ENCODE measurements at regions not wholly inside any gene's neighbourhood (a gene's known extent, or its start where the extent isn't known, plus 50 kb on each side); places are given as distances from the start of the nearest gene placed in this dataset.

GRCh38 chr20:22862671-22863230 lies 172.4 kb upstream of the SSTR4 start:
- DNase-seq, result no peak

DNA sequence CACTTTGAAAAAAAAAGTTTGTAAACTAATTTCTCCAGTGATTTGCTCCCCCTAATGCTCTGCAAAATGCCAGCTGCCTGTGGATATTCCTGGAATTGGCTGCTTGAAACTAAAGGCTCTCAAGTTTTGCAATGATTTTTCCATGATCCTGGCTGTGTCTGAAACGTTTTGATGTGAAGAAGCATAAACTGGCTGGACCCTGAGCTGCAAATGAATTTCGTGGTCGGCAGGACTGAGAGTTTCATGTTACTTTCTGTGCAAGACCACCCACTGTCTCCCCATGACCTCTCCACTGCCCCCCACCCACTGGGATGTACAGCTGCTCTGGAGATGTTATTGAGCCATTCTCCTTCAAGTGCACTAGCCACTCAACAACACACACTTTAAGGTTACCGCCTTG lies 171.3 kb upstream of the SSTR4 start:
- no peak for DNase-seq

DNA sequence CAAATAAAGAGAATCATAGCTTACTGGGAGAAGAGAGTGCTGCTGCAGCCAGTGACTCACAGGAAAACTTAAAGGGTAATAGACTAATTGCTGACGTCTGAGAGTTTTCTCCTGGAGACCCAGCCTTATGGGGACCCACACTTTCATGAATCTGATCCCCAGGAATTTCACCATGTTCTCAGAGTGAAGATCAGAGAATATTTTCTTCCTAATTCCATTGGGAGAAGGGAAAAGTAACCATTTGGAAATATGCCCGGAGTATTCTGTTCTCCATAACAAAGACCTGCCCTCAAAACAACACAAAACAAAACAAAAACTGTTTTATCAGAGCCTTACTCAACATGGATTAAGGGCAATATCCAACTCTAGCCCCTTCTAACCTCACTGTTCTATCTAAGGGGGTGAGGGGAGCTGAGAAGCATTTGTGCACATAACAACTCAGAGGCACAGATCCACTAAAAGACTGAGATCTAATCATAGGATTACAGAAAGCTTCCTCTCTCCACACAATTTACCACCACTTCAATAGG lies 168.2 kb upstream of the SSTR4 start:
- no peak for DNase-seq

- DNase-seq, result no peak
Measured at GRCh38 chr20:22878166-22878565, 156.9 kb upstream of the SSTR4 start.

DNA sequence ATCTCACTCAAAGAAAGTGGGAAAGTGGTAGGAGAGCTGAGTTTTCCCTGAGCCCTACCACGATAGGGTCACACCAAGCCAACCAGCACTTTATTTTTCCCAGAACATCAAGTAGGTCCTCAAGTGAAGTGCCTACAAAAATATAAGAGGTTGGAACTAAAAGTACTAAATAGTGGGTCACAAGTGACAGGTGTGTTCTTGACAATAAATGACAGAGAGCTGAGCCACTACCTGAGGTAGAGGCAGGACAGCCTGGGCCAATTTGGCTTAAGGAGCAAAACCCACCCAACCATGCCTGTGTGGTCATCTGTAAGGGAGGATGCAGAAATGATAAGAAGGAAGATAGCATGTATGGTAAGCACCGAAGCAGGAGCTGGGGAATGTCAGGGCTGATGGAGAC lies 154.8 kb upstream of the SSTR4 start:
- no peak for DNase-seq

DNA sequence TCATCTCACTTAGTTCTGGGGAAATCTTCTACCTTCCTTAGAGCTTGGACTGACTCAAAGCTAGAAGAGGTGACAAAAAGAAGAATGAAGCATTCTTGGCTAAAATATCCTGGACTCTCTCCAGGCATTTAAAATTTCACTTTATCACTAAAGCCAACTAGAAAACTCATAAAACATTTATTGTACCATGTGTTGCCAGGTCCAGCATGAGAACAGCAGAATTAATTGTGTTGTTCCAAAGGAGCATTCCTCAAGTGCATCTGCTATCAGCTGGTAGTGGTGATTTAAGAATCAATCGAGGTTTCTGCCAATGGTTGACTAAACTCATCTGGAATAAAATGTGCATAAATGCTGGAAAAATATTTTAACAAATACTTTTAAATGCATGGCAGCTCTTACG lies 147.3 kb upstream of the SSTR4 start:
- no peak for DNase-seq

GRCh38 chr20:22890594-22891300 lies 144.4 kb upstream of the SSTR4 start:
- no peak for DNase-seq

- DNase-seq, result no peak
Measured at GRCh38 chr20:22901164-22901563, 133.9 kb upstream of the SSTR4 start.

DNA sequence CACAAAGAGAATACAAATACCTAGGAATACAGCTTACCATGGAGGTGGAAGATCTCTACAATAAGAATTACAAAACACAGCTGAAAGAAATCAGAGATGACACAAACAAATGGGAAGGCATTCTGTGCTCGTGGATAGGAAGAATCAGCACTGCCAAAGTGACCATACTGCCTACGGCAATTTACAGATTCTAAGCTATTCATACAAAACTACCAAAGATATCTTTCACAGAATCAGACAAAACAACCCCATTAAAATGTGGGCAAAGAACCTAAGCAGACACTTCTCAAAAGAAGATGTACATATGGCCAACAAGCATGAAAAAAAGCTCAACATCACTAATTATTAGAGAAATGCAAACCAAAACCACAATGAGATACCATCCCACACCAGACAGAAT lies 133.2 kb upstream of the SSTR4 start:
- no peak for DNase-seq

- no peak for DNase-seq
Measured at GRCh38 chr20:22904386-22904785, 130.7 kb upstream of the SSTR4 start.

GRCh38 chr20:22904905-22905304 lies 130.2 kb upstream of the SSTR4 start:
- no peak for DNase-seq

DNA sequence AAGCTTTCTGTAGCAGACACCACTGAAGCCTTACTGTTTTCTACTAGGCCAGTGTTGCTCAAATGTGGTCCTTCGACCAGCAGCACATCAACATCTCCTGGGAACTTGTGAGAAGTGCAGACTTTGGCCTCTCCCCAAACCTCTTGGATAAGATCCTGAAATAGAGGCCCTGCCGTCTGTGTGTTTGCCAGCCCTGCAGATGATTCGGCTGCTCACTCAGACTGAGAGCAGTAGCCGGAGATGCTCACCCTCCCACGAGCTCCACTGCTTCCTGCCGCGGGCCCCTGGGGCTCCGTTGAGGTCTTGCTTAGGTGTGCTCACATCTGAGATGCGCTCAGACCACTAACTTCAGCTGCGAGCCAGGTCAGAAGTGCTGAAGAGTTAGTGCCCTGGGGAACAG lies 129.5 kb upstream of the SSTR4 start:
- peak in 1 of 5 experiments; percentile 8 for DNase-seq

- no peak for DNase-seq
Measured at GRCh38 chr20:22908437-22908836, 126.7 kb upstream of the SSTR4 start.

DNA sequence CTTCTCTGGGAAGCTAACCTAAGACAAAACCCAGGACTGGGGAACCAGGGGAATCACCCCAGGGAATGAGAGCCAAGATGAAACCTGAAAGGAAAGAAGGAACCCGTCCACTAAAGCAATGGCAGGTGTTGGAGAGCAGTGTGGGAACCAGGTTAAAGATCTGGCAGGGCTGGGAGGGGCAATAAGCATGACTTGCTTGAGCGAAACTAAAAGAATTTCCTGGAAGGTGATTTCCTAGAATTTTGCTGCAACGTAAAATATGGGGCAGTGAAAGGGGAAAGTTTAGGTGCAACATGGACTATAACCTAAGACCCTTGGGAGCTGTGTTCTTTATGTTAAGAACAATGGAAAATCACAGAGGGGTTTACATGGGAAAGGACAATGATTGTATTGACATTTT lies 126.2 kb upstream of the SSTR4 start:
- DNase-seq, result no peak

DNA sequence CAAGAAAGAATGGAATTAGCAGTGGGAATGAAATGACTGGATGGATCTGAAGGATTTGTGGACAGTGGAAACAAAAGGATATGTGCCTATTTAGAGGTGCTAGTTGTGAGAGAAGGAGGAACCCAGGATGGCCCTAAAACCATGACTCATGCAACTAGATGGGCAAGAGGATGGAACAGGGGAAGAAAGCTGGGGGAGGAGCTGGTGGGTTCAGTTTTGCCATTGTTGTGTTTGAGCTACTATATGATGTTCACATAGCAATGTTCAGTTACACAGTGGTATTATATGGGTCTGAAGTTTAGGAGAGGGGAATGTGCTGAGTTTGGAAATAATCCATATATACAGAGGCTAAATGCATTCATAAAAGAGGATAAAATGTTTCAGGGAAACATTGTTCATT lies 125.7 kb upstream of the SSTR4 start:
- DNase-seq, result no peak

DNA sequence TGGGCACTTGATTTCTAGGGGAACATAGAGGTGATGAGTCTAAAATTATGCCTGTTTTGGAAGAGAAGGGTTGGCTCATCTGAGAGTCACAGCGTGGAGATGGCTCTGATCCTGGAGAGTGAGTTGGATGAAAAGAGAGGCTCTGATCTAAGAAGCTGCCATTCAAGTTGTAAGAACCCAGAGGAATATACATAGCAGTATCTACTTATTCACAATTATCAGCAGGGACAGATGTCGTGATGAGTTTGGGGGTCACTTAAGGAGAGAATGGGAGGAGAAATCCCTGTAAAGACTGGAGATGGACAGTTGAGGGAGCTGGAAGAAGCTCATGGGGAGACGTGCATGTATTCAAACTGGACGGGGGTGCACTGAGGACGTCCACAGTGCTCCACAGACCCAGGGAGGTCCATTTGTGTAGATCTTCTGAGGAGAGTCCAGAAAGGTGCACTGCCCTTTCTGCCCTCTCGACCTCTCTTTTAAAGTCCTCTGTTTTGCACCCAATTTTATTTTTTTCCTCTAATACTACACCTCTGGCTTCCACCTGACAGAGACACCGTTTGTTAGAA lies 124.7 kb upstream of the SSTR4 start:
- no peak for DNase-seq

DNA sequence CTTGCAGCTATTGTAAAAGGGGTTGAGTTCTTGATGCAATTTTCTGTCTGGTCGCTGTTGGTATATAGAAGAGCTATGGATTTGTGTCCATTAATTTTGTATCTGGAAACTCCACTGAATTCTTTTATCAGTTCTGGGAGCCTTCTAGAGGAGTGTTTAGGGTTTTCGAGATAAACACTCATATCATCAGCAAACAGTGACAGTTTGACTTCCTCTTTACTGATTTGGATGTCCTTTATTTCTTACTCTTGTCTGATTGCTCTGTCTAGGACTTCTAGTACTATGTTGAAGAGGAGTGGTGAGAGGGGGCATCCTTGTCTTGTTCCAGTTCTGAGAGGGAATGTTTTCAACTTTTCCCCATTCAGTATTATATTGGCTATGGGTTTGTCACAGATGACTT lies 120.8 kb upstream of the SSTR4 start:
- no peak for DNase-seq

DNA sequence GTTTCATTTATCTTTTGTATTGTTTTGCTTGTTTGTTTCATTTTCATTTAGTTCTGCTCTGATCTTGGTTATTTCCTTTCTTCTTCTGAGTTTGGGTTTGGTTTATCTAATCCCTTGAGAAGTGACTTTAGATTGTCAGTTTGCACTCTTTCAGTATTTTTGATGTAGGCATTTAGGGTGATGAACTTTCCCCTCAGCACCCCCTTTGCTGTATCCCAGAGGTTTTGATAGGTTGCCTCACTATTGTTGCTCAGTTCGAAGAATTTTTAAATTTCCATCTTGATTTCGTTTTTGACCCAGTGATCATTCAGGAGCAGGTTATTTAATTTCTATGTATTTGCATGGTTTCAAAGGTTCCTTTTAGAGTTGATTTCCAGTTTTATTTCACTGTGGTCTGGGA lies 119.6 kb upstream of the SSTR4 start:
- DNase-seq, result no peak

GRCh38 chr20:22916021-22916842 lies 118.9 kb upstream of the SSTR4 start:
- DNase-seq, result no peak

DNA sequence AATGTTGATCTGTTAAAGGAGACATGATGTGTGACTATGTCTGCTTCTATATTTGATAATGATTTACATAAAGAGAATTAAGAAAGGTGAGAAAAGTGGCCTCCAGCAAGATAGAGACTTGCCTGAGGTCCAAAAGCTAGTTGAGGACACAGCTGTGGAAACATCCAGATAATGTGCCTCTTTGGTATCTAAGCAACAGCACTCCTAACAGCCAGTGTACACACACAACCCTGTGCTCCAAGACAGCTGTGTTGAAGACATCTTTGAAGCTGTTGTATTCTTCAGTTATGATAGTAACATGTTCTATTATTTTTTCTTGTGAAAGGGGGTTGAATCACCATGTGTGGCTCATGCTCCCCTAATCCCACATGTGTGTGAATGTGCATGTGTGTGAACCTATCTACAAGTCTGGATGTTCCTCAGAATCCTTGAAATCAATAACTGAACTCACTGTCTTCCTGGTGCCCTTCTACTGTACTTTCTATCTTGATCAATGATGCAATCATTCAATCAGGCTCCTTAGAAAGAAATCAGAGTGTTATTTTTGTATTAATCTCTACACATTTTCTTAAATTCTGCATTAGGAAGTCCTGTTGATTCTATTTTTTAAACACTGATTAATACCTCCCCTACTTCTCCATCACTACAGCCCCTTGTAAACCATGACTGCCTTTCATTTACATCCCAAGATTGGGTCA lies 116.7 kb upstream of the SSTR4 start:
- DNase-seq, result no peak

DNA sequence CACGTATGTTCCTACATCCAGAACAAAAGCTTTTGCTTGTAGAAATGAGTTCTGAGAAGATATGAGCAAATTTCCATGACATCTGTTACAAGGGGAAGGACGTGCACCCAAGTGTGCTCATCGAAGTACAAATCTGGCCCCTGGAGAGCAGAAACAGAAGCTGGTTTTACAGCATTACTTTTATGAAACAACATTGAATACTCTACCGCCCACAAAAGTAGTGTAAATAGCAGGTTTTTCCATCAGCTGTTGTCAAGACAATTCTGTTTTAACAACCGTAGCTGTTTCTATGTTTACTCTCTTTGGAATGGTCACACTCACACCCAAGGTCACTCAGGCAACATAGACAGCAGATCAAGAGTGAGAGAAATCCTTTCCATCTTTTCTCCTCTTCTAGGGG lies 114.2 kb upstream of the SSTR4 start:
- DNase-seq, result no peak

DNA sequence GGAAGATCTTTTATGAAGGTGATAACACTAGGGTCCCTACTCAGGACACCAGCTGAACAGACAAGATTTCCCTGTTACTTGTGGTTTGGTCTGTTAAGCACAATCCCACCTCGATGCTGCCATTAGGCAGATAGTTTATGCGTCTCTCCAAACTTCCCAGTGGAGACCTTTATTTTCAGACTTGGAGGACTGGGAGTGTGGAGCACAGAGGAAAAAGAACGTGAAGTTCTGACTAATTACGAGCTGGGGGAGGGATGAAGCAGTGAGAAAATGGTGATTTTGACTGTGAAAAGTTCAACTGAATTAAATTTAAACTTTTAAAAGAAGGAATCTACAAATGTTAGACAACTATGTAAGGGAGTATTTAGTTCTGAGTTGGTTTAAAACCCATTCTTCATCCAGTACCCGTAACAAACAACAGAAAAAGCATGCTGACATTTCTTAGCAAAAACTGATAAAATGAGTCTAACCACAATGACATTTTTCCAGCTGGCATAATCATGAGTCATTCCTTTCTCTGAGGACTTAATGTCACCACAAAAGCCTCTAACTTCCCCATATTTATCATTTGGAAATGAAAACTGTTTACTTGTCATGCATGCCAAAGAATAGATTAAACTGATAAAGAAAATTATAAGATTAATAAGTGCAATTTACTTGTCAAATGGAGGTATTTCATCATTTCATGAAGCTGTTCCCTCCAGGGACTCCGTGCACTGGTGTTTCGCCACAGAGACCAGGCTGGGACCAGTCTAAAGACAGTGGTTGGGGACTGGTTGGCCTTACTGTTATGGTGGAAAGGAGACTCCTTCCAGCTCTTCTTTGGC lies 113.3 kb upstream of the SSTR4 start:
- no peak for DNase-seq
